HEK293T (cell line): ENCODE measurements at regions not wholly inside any gene's neighbourhood (a gene's known extent, or its start where the extent isn't known, plus 50 kb on each side); places are given as distances from the start of the nearest gene placed in this dataset.
"Not testable (repeated sequence)": the region's sequence is repeated elsewhere in the genome, so short reads cannot be mapped to it uniquely, and the experiment has no call there.

ENCODE experiments used
- BHLHE40 ChIP-seq: fragments of 450-650 bp; IDR thresholded peaks from 2 replicates; pipeline ENCODE4 v1.6.1; 2016; ENCODE audit warnings: mild to moderate bottlenecking, moderate library complexity, borderline replicate concordance
- CTBP1 ChIP-seq: fragments of 450-650 bp; IDR thresholded peaks from 2 replicates; pipeline ENCODE4 v1.6.1; 2016; ENCODE audit warnings: borderline replicate concordance
- ELF4 ChIP-seq: fragments of 450-650 bp; IDR thresholded peaks from 2 replicates; pipeline ENCODE4 v1.6.1; 2017; ENCODE audit warnings: antibody characterized with exemption
- FOXK2 ChIP-seq: fragments of 450-650 bp; IDR thresholded peaks from 2 replicates; pipeline ENCODE4 v1.6.1; 2016; ENCODE audit warnings: mild to moderate bottlenecking
- FOXM1 ChIP-seq: fragments of 450-650 bp; IDR thresholded peaks from 2 replicates; pipeline ENCODE4 v1.6.1; 2017; ENCODE audit warnings: mild to moderate bottlenecking, borderline replicate concordance
- HDGF ChIP-seq: fragments of 450-650 bp; IDR thresholded peaks from 2 replicates; pipeline ENCODE4 v1.6.1; 2017; ENCODE audit warnings: antibody characterized with exemption, borderline replicate concordance
- NFRKB ChIP-seq: fragments of 450-650 bp; IDR thresholded peaks from 2 replicates; pipeline ENCODE4 v1.6.1; 2016; ENCODE audit warnings: mild to moderate bottlenecking, moderate library complexity
- SP1 ChIP-seq: fragments of 450-650 bp; IDR thresholded peaks from 2 replicates; pipeline ENCODE4 v1.6.1; 2017
- SUZ12 ChIP-seq: fragments of 450-650 bp; IDR thresholded peaks from 2 replicates; pipeline ENCODE4 v1.6.1; 2016; ENCODE audit warnings: mild to moderate bottlenecking
- TARDBP ChIP-seq: fragments of 450-650 bp; IDR thresholded peaks from 2 replicates; pipeline ENCODE4 v1.6.1; 2016
- ZNF384 ChIP-seq: fragments of 450-650 bp; IDR thresholded peaks from 2 replicates; pipeline ENCODE4 v1.6.1; 2016
- TF ChIP-seq, protein P1 (sequence below): fragments of 450-650 bp; IDR thresholded peaks from 2 replicates; pipeline ENCODE4 v1.6.1; 2016

DNA sequence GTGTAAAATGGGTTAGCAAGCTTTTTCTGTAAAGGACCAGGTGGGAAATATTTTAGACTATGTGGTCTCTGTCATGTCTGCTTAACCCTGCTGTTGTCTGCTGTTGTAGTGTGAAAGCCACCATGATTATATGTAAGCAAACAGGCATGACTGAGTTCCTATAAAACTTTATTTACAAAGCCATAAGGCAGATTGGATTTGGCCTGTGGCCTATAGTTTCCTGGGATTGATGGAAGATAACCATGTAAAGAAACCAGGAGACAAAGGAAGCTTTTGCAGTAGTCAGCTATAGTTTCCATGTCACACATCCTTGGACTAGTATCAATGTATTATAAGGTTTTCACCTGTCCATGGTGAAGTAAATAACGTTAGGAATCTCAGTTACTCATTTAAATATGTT is 78.7 kb downstream of the CCDC74A start:
- not testable (repeated sequence) for TF ChIP-seq ZNF384, SP1, TARDBP, FOXK2, FOXM1, HDGF, ELF4, CTBP1, NFRKB, BHLHE40, SUZ12
- TF ChIP-seq, protein P1, sequence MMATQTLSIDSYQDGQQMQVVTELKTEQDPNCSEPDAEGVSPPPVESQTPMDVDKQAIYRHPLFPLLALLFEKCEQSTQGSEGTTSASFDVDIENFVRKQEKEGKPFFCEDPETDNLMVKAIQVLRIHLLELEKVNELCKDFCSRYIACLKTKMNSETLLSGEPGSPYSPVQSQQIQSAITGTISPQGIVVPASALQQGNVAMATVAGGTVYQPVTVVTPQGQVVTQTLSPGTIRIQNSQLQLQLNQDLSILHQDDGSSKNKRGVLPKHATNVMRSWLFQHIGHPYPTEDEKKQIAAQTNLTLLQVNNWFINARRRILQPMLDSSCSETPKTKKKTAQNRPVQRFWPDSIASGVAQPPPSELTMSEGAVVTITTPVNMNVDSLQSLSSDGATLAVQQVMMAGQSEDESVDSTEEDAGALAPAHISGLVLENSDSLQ: not testable (repeated sequence)
